ENCODE measurements at regions not wholly inside any gene's neighbourhood (a gene's known extent, or its start where the extent isn't known, plus 50 kb on each side); places are given as distances from the start of the nearest gene placed in this dataset.
"Not testable (repeated sequence)": the region's sequence is repeated elsewhere in the genome, so short reads cannot be mapped to it uniquely, and the experiment has no call there.

DNA sequence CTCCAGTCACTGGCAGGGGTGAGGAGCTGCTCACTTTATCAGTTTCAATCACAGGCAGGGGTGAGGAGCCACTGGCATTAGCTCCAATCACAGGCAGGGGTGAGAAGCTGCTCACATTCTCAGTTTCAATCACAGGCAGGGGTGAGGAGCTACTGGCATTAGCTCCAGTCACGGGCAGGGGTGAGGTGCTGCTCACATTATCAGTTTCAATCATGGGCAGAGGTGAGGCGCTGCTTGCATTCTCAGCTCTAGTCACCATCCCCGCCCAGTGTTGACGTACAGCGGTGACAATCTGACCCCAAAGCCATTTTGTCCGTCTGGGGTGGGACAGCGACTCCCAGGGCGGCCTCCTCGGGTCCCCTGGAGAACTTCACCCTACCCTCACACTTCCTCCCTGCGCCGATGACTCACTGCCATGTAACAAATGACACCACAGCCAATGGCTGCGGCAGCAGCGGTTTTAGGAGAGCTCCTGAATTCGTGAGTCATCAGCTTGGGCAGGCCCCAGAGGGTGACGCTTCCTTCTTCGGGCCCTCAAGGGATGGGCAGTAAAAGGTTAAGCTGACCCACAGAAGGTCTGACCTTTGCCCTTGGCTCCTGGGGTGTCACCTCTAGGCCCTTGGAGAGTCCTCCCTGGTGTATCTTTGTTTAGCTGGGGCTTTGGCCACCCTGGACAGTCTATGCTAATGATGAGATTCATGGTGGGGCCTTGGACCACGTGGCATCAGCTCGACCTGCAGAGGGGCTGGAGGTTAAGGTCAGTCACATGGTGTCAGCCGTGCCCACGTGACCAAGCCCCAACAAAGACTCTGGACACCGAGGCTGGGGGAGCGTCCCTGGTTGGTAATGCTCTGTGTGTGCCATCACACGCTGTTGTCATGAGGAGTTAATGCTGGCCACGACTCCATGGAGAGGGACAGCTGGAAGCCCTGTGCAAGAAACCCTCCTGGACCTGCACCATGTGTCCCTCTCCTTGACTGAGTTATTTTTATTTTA lies 171.7 kb downstream of the C16orf95 start:
- no peak for TF ChIP-seq POLR2A (IDR thresholded peaks at IDR 0.05; ENCODE audit: low read length)
- TF ChIP-seq GATA1 (IDR thresholded peaks at IDR 0.05; ENCODE audit: low read depth, low read length) = no peak
- no peak for DNase-seq

DNA sequence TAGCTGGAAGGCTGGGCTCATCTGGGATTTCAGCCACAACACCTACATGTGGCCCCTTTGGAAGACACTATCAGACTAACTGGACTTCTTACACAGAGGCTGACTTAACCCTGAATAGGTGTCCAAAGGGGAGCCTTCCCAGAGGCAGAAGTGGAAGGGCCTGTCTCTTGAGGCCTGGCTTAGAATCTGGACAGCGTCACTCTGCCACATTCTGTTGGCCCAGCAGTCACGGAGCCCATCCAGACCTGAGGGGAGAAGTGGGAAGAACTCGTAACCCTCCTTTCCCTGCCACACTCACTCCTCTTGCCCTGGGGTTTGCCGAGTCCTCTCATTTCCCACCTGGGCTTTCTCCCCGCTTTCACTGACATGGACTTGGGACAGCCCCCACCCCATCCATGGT lies 170.5 kb downstream of the C16orf95 start:
- no peak for DNase-seq
- TF ChIP-seq POLR2A (IDR thresholded peaks at IDR 0.05; ENCODE audit: low read length) (no peak), GATA1 (IDR thresholded peaks at IDR 0.05; ENCODE audit: low read depth, low read length) (no peak)

DNA sequence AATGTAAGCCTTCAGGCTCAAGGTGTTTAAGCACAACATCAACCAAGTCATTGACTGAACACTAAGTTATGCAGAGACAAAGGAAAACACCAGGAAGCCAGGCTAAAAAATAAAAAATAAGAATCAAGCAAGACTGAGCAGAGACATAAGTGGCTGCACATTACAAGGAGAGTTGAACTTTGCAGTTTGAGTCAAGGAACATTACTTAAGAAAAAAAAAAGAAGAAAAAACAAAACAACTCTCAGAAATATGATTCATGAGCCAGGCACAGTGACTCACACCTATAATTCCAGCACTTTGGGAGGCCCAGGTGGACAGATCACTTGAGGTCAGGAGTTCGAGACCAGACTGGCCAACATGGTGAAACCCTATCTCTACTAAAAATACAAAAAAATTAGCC lies 168.1 kb downstream of the C16orf95 start:
- TF ChIP-seq GATA1 (IDR thresholded peaks at IDR 0.05; ENCODE audit: low read depth, low read length) (no peak), POLR2A (IDR thresholded peaks at IDR 0.05; ENCODE audit: low read length) (no peak)
- no peak for DNase-seq

DNA sequence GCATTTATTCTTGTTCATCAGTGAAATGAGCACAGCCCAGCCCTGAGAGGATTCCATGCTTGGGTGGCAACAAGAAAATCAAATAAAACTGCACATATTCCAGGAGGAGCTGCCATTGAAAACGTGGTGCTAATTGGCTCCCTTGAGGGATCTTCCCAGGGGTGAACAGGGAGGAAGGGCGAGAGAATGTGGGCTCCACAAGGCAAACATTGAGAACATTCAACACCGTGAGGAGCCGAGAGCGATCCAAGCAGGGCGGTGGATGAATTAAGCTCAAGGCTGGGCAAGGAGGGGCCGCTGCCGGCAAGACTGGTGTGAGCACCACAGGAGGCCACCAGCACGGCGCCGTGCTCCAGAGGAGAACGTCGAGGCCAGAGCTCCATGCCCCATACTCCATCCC lies 166.9 kb downstream of the C16orf95 start:
- no peak for TF ChIP-seq GATA1 (IDR thresholded peaks at IDR 0.05; ENCODE audit: low read depth, low read length)
- TF ChIP-seq POLR2A (IDR thresholded peaks at IDR 0.05; ENCODE audit: low read length) = no peak
- no peak for DNase-seq

DNA sequence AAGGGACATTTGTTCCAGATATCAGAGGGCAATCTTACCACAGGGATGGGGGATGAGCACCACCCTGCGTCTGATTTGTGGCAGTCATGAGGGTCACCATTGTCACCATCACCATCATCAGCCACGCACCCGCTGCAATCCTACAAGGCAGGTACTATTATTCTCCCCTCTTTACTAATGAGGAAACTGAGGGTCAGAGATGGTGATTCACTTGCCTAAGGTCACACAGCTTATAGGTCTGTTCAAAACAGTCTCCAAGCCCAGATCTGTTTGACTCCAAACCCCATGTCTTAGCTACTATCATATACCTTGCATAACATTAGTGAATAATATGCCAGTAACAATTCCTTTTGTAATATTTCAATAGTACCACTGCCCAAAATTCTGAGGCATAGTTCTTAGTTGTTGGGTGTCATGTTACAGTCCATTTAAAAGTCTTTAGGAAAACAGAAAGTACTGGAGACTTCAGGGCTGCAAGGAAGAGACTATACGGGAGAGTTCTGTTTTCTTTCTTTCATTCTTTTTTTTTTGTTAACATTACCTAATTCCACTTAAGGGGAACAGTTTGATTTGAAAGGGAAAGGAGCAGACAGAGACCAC lies 166.4 kb downstream of the C16orf95 start:
- TF ChIP-seq GATA1 (IDR thresholded peaks at IDR 0.05; ENCODE audit: low read depth, low read length) (no peak), POLR2A (IDR thresholded peaks at IDR 0.05; ENCODE audit: low read length) (no peak)
- no peak for DNase-seq

DNA sequence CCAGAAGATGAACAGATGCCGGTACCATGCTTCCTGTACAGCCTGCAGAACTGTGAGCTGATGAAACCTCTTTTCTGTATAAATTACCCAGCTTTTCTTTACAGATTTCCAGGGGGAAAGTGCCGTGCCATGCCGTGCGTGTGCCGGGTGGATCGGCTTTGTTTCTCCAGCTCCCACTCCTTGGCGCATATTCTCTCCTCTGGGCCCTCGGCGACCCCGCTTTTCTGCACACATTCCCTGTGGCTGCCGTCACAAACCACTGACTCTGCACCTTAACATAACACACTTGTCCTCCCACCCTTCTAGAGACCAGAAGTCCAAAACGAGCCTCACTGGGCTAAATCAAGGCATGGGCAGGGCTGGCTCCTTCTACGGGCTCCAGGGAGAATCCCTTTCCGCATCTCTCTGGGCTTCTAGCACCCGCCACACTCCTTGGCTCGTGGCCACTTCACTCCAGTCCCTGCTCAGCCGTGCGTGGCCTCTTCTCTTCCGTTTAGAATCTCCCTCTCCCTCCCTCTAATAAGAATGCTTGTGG lies 164.9 kb downstream of the C16orf95 start:
- no peak for DNase-seq
- no peak for TF ChIP-seq GATA1 (IDR thresholded peaks at IDR 0.05; ENCODE audit: low read depth, low read length)
- TF ChIP-seq POLR2A (IDR thresholded peaks at IDR 0.05; ENCODE audit: low read length) = no peak

DNA sequence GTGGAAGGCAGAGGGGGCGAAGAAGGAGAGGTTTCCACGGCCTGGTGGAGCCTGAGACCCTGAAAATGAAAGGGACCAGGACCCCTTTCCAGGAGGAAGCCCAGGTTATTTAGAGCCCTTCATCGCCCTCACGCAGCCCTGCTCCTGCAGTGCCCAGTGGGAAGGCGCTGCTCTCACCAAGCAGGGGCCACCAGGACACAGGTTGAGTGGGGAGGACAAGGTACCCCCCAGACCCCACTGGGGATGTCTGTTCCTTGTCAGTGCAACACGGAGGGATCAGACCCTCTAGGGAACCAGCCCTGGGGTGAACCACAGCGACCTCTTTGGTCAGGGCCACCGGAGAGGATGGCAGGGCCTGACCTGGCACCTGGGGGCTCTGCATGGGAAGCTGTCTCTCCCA lies 163.9 kb downstream of the C16orf95 start:
- DNase-seq = no peak
- TF ChIP-seq POLR2A (IDR thresholded peaks at IDR 0.05; ENCODE audit: low read length) (no peak), GATA1 (IDR thresholded peaks at IDR 0.05; ENCODE audit: low read depth, low read length) (no peak)

DNA sequence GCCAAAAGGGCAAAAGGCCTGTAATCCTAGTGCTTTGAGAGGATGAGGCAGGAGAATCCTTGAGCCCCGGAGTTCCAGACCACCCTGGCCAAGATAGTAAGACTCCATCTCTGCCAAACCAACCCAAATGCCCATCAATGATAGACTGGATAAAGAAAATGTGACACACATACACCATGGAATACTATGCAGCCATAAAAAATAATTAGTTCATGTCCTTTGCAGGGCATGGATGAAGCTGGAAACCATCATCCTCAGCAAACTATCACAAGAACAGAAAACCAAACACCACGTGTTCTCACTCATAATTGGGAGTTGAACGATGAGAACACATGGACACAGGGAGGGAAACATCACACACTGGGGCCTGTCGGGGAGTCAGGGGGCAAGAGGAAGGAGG lies 161.9 kb downstream of the C16orf95 start:
- not testable (repeated sequence) for DNase-seq

DNA sequence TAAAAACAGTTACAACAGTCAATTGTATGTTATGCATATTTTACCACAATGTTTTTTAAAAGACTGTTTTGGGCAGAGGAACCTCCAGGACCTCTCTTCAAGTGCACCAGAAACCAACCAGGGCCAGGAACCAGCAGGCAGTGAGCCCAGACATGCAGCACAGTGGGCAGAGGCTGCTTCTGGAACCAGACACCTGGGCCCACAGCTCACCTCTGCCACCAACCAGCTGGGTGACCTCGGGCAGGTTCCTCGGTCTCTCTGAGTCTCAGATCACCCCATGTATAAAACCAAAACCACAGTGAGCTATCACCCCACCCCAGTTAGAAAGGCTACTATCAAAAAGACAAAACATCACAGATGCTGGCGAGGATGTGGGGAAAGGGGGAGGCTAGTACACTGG lies 161.0 kb downstream of the C16orf95 start:
- no peak for DNase-seq
- TF ChIP-seq GATA1 (IDR thresholded peaks at IDR 0.05; ENCODE audit: low read depth, low read length) (no peak), POLR2A (IDR thresholded peaks at IDR 0.05; ENCODE audit: low read length) (no peak)

DNA sequence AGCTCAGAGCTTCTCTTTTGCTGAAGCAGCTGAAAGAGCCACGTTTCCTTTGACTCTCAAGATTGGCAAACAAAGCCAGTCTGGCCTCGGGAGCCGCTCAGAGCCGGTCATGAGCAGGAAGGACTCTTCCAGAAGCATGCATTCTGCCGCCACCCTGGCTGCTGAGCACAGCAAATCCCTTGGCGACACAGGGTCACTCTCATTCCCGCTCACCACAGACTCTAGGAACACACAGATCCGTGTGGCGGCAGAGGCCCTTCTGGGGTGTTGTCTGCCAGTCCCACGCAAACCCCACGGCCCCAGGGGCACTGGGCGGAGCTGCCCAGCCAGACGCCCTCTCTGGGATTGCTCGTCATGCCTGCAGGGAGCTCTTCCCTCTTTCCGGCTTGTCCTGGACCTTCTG lies 157.0 kb downstream of the C16orf95 start:
- TF ChIP-seq POLR2A (IDR thresholded peaks at IDR 0.05; ENCODE audit: low read length) (no peak), GATA1 (IDR thresholded peaks at IDR 0.05; ENCODE audit: low read depth, low read length) (no peak)
- no peak for DNase-seq

DNA sequence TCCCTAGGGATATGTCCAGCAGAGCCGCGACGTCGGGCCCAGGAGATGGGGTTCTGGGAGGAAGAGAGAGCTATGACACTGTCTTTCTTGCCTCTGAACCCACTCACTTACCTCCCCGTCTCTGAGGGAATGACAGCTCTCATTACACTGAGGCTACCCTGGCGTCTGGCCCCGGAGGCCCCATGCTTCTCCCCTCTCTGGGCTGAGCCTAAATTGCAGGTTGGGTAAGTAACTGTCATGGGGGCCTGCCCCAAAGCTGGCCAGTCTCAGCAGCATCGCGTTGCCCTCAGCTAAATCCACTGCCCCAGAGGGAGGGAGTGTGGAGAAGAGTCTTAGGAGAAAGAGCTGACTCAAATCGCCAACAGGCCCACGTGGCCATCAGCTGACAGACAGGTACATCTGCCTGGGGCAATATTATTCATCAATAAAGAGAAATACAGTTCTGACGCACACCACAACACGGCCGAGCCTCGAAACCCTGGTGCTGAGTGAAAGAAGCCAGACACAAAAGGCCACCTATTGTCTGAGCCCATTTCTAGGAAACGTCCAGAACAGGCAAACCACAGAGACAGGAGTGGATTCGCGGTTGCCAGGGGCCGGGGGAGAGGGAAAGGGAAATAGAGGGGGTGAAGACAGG lies 156.4 kb downstream of the C16orf95 start:
- TF ChIP-seq POLR2A (IDR thresholded peaks at IDR 0.05; ENCODE audit: low read length) = no peak
- no peak for TF ChIP-seq GATA1 (IDR thresholded peaks at IDR 0.05; ENCODE audit: low read depth, low read length)

DNA sequence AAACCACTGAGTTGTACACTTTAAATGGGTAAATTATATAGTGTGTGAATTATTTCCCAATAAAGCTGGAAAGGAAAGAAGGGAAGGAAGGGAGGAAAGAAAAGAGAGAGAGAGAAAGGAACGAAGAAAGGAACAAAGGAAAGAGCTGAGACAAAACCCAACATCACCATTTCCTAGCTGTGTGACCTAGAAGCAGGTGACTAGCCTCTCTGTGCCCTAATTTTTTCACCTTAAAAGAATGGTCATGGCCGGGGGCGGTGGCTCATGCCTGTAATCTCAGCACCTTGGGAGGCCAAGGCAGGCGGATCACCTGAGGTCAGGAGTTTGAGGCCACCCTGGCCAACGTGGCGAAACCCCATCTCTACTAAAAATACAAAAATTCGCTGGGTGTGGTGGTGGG lies 155.8 kb downstream of the C16orf95 start:
- DNase-seq = not testable (repeated sequence)

More for the DNA sequence above, 156.4 kb downstream of the C16orf95 start:
- no peak for DNase-seq

DNA sequence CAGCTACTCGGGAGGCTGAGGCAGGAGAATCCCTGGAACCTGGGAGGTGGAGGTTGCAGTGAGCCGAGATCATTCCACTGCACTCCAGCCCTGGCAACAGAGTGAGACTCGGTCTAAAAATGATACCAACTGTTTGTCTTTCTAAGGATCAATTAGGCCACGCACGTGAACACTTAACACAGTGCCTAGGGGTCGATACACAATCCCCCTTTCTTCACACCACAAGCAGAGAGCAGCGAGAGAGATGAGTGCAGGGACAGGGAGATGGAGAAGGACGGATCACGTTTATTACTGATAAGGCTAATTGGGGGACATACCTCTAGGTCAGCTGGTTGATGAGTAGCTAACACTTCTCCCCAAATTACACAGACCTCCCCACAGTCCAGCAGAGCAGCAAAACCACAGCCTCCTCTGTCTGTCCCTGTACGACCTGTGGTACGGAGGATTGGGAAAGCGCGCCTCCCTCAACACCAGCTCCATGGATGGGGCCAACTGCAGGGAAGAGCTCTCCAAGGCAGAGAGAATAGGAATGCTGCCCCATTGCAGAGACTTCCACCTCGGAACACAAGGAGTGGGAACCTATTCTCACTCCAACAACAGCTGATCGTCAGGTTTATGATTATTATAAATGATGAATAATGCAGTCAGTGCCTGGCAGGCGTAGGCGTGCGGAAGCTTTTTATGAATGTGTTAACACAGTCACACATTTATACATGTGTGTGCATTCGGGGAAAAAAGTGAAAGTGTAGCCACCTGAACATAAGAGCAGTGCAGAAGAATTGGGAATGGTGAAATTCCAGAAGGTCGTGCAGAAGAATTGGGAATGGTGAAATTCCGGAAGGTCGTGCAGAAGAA lies 155.1 kb downstream of the C16orf95 start:
- TF ChIP-seq GATA1 (IDR thresholded peaks at IDR 0.05; ENCODE audit: low read depth, low read length) (no peak), POLR2A (IDR thresholded peaks at IDR 0.05; ENCODE audit: low read length) (no peak)
- peak; percentile 27 to 39 for DNase-seq

DNA sequence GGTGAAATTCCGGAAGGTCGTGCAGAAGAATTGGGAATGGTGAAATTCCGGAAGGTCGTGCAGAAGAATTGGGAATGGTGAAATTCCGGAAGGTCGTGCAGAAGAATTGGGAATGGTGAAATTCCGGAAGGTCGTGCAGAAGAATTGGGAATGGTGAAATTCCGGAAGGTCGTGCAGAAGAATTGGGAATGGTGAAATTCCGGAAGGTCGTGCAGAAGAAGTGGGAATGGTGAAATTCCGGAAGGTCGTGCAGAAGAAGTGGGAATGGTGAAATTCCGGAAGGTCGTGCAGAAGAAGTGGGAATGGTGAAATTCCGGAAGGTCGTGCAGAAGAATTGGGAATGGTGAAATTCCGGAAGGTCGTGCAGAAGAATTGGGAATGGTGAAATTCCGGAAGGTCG lies 154.4 kb downstream of the C16orf95 start:
- not testable (repeated sequence) for DNase-seq

All from erythroblast (primary cell).